D721Med (cell line): ENCODE measurements at regions not wholly inside any gene's neighbourhood (a gene's known extent, or its start where the extent isn't known, plus 50 kb on each side); places are given as distances from the start of the nearest gene placed in this dataset.

ENCODE experiments used
- DNase-seq: peaks from one replicate; pipeline ENCODE4 v3.0.0; 2011; ENCODE audit warnings: low spot score; ENCODE audit not compliant: insufficient read length
- FAIRE-seq: peaks from 2 replicates; lab custom pipeline; 2011; peaks lifted over from hg19 to GRCh38; lab: Jason Lieb, UNC
- CTCF ChIP-seq: IDR thresholded peaks from 2 replicates; pipeline ENCODE4 v1.5.1; 2012; ENCODE audit warnings: mild to moderate bottlenecking, control low read depth; ENCODE audit not compliant: insufficient read depth; ENCODE audit errors: missing control alignments

DNA sequence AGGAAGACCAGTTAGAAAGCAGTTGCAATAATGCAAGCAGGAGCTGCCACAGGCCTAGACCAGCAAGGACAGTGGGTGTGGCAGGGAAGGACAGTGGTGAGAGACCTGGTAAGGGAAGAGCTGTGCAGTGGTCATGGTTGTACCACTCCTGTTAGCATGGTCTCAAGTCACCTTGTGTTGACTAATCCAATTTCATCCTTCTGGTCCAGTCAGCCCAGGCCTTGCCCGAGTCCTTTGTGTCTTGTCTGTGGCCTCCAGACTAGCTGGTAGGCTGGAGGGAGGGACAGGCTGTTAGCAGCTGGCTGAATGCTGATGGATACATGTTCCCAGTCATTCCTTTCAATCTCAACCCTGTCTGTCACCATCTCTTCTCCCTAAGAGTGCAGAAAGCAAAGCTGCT is 54.1 kb upstream of the BRD7 start:
- TF ChIP-seq CTCF, result no peak
- DNase-seq (no peak), FAIRE-seq (no peak)

GRCh38 chr16:50419116-50419515 is 50.3 kb upstream of the BRD7 start:
- no peak for DNase-seq
- TF ChIP-seq CTCF, result no peak
- FAIRE-seq, result no peak
